ENCODE measurements at regions not wholly inside any gene's neighbourhood (a gene's known extent, or its start where the extent isn't known, plus 50 kb on each side); places are given as distances from the start of the nearest gene placed in this dataset.

DNA sequence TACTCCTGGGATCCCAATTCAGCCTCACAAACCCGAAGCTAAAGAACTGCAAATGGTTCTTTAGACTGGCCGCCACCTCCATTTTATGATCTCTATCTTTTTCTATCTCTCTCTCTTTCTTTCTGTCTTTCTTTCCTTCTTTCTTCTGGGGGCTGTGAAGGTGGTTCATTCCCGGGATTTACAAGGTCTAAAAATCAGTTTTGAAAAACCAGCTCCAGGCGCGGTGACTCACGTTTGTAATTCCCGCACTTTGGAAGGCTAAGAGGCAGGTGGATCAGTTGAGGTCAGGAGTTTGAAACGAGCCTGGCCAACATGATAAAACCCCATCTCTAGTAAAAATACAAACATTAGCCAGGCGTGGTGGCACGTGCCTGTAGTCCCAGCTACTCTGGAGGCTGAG lies 67.2 kb upstream of the VASH1 start:
- ChIA-PET RAD21 (ENCODE audit: low non-redundant PET in 1 of 2, low total read pairs in 2 of 2, uncharacterized antibody in 2 of 2, unreplicated experiment in 2 of 2) (no interaction called here), POLR2A (no interaction called here), CTCF (no interaction called here)
- no peaks in the 10 kb centered on the region for H3K9me3 ChIP-seq (ENCODE audit: control insufficient read depth in 1 of 2, insufficient read depth in 1 of 2, low read depth in 1 of 2, low read length in 2 of 2)
- H3K4me3 ChIP-seq (replicated peaks in 1 of 2; ENCODE audit: low read depth in 1 of 2, low read length in 2 of 2), result no peak overlapping the region
- no peaks in the 10 kb centered on the region for H3K9me2 ChIP-seq (ENCODE audit: insufficient read depth)
- BruUV-seq (replicated peaks), result no TSS peak
- no peak overlapping the region for H3K27ac ChIP-seq (ENCODE audit: low read depth, low read length)
- no peak overlapping the region for H3K9ac ChIP-seq (ENCODE audit: low read length)
- DNase-seq (ENCODE audit: low read depth, low spot score) (no peak), ATAC-seq (no peak)
- no peaks in the 10 kb centered on the region for H4K20me1 ChIP-seq (ENCODE audit: insufficient read depth)
- no peaks in the 10 kb centered on the region for H3K4me1 ChIP-seq (ENCODE audit: control insufficient read depth in 1 of 2, insufficient read depth in 2 of 2, low read length in 2 of 2)
- H2AFZ ChIP-seq (ENCODE audit: low read depth, low read length, poor library complexity, severe bottlenecking), result no peak overlapping the region
- no peaks in the 10 kb centered on the region for H3K79me2 ChIP-seq (ENCODE audit: insufficient read depth, low read length)
- TF ChIP-seq RAD21 (IDR thresholded peaks at IDR 0.05; ENCODE audit: low read depth), result no peak
- no peak for TF ChIP-seq POLR2AphosphoS5 (IDR thresholded peaks at IDR 0.05; ENCODE audit: low read depth, low read length)
- TF ChIP-seq EZH2phosphoT487 (IDR thresholded peaks at IDR 0.05; ENCODE audit: borderline replicate concordance), result no peak
- no peak for TF ChIP-seq ZFX (IDR thresholded peaks at IDR 0.05)
- no peak for TF ChIP-seq SP1 (IDR thresholded peaks at IDR 0.05; ENCODE audit: low read depth)
- TF ChIP-seq CBX3 (IDR thresholded peaks at IDR 0.05; ENCODE audit: low read depth), result no peak
- TF ChIP-seq, protein P1, sequence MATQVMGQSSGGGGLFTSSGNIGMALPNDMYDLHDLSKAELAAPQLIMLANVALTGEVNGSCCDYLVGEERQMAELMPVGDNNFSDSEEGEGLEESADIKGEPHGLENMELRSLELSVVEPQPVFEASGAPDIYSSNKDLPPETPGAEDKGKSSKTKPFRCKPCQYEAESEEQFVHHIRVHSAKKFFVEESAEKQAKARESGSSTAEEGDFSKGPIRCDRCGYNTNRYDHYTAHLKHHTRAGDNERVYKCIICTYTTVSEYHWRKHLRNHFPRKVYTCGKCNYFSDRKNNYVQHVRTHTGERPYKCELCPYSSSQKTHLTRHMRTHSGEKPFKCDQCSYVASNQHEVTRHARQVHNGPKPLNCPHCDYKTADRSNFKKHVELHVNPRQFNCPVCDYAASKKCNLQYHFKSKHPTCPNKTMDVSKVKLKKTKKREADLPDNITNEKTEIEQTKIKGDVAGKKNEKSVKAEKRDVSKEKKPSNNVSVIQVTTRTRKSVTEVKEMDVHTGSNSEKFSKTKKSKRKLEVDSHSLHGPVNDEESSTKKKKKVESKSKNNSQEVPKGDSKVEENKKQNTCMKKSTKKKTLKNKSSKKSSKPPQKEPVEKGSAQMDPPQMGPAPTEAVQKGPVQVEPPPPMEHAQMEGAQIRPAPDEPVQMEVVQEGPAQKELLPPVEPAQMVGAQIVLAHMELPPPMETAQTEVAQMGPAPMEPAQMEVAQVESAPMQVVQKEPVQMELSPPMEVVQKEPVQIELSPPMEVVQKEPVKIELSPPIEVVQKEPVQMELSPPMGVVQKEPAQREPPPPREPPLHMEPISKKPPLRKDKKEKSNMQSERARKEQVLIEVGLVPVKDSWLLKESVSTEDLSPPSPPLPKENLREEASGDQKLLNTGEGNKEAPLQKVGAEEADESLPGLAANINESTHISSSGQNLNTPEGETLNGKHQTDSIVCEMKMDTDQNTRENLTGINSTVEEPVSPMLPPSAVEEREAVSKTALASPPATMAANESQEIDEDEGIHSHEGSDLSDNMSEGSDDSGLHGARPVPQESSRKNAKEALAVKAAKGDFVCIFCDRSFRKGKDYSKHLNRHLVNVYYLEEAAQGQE (IDR thresholded peaks at IDR 0.05; ENCODE audit: low read depth), result no peak
- TF ChIP-seq, protein P2, sequence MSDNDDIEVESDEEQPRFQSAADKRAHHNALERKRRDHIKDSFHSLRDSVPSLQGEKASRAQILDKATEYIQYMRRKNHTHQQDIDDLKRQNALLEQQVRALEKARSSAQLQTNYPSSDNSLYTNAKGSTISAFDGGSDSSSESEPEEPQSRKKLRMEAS (IDR thresholded peaks at IDR 0.05), result no peak
- TF ChIP-seq, protein P3, sequence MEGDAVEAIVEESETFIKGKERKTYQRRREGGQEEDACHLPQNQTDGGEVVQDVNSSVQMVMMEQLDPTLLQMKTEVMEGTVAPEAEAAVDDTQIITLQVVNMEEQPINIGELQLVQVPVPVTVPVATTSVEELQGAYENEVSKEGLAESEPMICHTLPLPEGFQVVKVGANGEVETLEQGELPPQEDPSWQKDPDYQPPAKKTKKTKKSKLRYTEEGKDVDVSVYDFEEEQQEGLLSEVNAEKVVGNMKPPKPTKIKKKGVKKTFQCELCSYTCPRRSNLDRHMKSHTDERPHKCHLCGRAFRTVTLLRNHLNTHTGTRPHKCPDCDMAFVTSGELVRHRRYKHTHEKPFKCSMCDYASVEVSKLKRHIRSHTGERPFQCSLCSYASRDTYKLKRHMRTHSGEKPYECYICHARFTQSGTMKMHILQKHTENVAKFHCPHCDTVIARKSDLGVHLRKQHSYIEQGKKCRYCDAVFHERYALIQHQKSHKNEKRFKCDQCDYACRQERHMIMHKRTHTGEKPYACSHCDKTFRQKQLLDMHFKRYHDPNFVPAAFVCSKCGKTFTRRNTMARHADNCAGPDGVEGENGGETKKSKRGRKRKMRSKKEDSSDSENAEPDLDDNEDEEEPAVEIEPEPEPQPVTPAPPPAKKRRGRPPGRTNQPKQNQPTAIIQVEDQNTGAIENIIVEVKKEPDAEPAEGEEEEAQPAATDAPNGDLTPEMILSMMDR (IDR thresholded peaks at IDR 0.05 in 2 of 3, conservative IDR thresholded peaks at IDR 0.05 in 1 of 3; ENCODE audit: borderline replicate concordance in 1 of 3, insufficient read depth in 1 of 3, low read depth in 2 of 3, low read length in 2 of 3), result no peak
- TF ChIP-seq JUND (IDR thresholded peaks at IDR 0.05), result no peak
- TF ChIP-seq, protein P4, sequence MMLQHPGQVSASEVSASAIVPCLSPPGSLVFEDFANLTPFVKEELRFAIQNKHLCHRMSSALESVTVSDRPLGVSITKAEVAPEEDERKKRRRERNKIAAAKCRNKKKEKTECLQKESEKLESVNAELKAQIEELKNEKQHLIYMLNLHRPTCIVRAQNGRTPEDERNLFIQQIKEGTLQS (IDR thresholded peaks at IDR 0.05), result no peak
- TF ChIP-seq, protein P5, sequence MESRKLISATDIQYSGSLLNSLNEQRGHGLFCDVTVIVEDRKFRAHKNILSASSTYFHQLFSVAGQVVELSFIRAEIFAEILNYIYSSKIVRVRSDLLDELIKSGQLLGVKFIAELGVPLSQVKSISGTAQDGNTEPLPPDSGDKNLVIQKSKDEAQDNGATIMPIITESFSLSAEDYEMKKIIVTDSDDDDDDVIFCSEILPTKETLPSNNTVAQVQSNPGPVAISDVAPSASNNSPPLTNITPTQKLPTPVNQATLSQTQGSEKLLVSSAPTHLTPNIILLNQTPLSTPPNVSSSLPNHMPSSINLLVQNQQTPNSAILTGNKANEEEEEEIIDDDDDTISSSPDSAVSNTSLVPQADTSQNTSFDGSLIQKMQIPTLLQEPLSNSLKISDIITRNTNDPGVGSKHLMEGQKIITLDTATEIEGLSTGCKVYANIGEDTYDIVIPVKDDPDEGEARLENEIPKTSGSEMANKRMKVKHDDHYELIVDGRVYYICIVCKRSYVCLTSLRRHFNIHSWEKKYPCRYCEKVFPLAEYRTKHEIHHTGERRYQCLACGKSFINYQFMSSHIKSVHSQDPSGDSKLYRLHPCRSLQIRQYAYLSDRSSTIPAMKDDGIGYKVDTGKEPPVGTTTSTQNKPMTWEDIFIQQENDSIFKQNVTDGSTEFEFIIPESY (IDR thresholded peaks at IDR 0.05; ENCODE audit: extremely low read depth, insufficient replicate concordance, low read length), result no peak
- no peak for TF ChIP-seq EZH2 (IDR thresholded peaks at IDR 0.05)
- H3K36me3 ChIP-seq (ENCODE audit: control insufficient read depth in 1 of 2, insufficient read depth in 2 of 2, low read length in 2 of 2), result no peaks in the 10 kb centered on the region
- no peak overlapping the region for H3K4me2 ChIP-seq (ENCODE audit: low read length)
- H3K27me3 ChIP-seq (ENCODE audit: insufficient read depth, low read length), result no peaks in the 10 kb centered on the region
- intact Hi-C loops (cut with micrococcal nuclease), result no loop called here
